ENCODE measurements at regions not wholly inside any gene's neighbourhood (a gene's known extent, or its start where the extent isn't known, plus 50 kb on each side); places are given as distances from the start of the nearest gene placed in this dataset.

GRCh38 chr6:163789199-163789810, 374.8 kb downstream of the QKI start:
- WGBS: 93% methylated on average over 5 of the region's 5 CpGs
- H3K36me3 ChIP-seq (ENCODE audit: insufficient read depth, low read length): no peaks in the 10 kb centered on the region
- no peak overlapping the region for H3K4me3 ChIP-seq (ENCODE audit: low read length)
- no peaks in the 10 kb centered on the region for H3K27me3 ChIP-seq (ENCODE audit: insufficient read depth, low read length)
- H3K4me1 ChIP-seq (ENCODE audit: insufficient read depth, low read length): peaks cover 13% of the 10 kb centered on the region
- no peaks in the 10 kb centered on the region for H3K9me3 ChIP-seq (ENCODE audit: insufficient read depth, low read depth, low read length)
- H3K9ac ChIP-seq (ENCODE audit: low read depth, low read length): no peak overlapping the region
- H3K27ac ChIP-seq (ENCODE audit: low read depth, low read length): no peak overlapping the region

DNA sequence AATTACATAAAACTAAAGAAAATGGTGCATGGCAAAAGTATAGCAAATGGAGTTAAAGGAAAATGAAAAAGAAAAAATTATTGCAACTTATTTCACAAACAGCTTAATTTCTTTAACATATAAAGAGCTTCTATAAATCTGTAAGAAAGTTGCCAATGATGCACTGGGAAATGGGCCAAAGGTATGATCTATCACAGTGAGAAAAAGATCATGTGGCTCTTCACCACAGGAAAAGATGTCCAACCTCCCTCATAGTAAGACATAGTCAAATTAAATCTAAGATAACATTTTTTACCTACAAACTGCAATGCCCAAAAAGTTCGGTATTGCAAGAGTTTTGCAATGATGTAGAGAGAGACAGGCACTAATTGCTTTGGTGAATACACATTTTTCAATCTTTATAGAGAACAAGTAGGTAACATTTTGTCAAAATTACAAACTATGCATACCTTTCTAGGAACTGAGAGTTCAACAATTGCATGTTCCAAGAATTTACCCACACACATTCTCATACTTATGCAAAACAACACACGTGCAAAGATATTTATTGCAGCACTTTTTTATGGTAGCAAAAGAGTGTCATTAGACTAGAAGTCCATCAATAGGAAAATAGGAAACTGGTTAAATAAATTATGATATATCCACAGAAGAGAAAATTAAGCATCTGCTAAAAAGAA, 372.6 kb downstream of the QKI start:
- Histone ChIP-seq H3K27me3 (ENCODE audit: insufficient read depth, low read length) (no peaks in the 10 kb centered on the region), H3K9me3 (ENCODE audit: insufficient read depth, low read depth, low read length) (no peaks in the 10 kb centered on the region), H3K4me1 (ENCODE audit: insufficient read depth, low read length) (no peaks in the 10 kb centered on the region), H3K27ac (ENCODE audit: low read depth, low read length) (no peak overlapping the region), H3K9ac (ENCODE audit: low read depth, low read length) (no peak overlapping the region), H3K4me3 (ENCODE audit: low read length) (no peak overlapping the region), H3K36me3 (ENCODE audit: insufficient read depth, low read length) (no peaks in the 10 kb centered on the region)
- WGBS: no CpG with 5 or more reads among the region's 2 CpGs

GRCh38 chr6:163782436-163783003, 368.0 kb downstream of the QKI start:
- H3K4me3 ChIP-seq (ENCODE audit: low read length): no peak overlapping the region
- no peaks in the 10 kb centered on the region for H3K9me3 ChIP-seq (ENCODE audit: insufficient read depth, low read depth, low read length)
- no peak overlapping the region for H3K27ac ChIP-seq (ENCODE audit: low read depth, low read length)
- peaks cover 5% of the 10 kb centered on the region; the same call in 1 of the 2 replicates for H3K4me1 ChIP-seq (ENCODE audit: insufficient read depth, low read length)
- 76% methylated on average over 7 of the region's 7 CpGs for WGBS
- no peaks in the 10 kb centered on the region for H3K36me3 ChIP-seq (ENCODE audit: insufficient read depth, low read length)
- no peak overlapping the region for H3K9ac ChIP-seq (ENCODE audit: low read depth, low read length)
- H3K27me3 ChIP-seq (ENCODE audit: insufficient read depth, low read length): no peaks in the 10 kb centered on the region

DNA sequence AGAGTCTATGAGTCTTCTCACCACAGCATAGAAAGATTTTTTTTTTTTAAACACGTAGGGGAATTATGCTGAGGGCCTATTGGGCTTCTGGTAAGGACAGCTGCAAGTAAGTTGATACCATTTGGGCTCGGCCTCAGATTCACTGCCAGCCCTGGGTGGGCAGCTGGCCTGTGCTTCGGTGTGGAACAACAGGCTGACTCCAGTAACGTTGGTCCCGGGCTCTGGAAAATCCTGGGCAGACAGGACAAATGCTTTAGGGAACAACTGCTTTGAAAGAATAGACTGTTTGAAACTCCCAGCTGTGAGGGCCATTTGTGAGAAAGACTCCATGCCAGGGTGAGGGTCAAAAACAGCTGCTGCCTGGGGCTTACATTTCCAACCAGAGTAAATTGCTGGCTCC, 366.5 kb downstream of the QKI start:
- no peak overlapping the region for H3K9ac ChIP-seq (ENCODE audit: low read depth, low read length)
- no peaks in the 10 kb centered on the region for H3K9me3 ChIP-seq (ENCODE audit: insufficient read depth, low read depth, low read length)
- 39% methylated on average over 5 of the region's 5 CpGs for WGBS
- no peaks in the 10 kb centered on the region for H3K27me3 ChIP-seq (ENCODE audit: insufficient read depth, low read length)
- H3K4me1 ChIP-seq (ENCODE audit: insufficient read depth, low read length): peaks cover 5% of the 10 kb centered on the region; the same call in 1 of the 2 replicates
- H3K27ac ChIP-seq (ENCODE audit: low read depth, low read length): no peak overlapping the region
- H3K36me3 ChIP-seq (ENCODE audit: insufficient read depth, low read length): no peaks in the 10 kb centered on the region
- H3K4me3 ChIP-seq (ENCODE audit: low read length): no peak overlapping the region

DNA sequence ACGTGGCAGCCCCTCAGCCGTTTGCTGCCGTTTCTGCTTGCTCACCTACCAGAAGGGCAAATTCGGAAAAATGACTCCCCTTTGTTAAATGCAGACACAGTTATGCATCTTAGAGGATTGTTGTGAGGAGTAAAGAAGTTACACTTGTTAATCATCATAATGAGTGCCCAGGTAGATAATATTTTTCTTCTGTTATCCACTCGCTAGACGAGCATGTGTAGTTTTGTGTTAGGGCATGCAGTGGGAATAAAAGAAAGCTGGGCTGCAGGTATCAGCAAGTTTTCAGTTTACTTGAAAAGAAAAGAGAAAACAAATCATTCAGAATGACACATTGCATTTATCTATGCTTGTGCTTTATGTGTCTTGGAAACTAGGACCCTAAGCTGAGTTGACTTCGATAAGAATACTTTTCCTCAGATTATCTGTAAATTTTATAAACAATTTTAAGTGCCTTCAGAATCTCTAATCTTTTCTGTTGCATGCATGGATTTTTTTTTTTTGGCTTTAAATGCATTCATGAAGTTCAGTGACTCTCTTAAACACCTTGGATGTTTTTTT, 365.3 kb downstream of the QKI start:
- Histone ChIP-seq H3K36me3 (ENCODE audit: insufficient read depth, low read length) (no peaks in the 10 kb centered on the region), H3K9ac (ENCODE audit: low read depth, low read length) (no peak overlapping the region), H3K4me3 (ENCODE audit: low read length) (no peak overlapping the region), H3K4me1 (ENCODE audit: insufficient read depth, low read length) (peaks cover 5% of the 10 kb centered on the region; the same call in 1 of the 2 replicates), H3K27me3 (ENCODE audit: insufficient read depth, low read length) (no peaks in the 10 kb centered on the region), H3K9me3 (ENCODE audit: insufficient read depth, low read depth, low read length) (no peaks in the 10 kb centered on the region), H3K27ac (ENCODE audit: low read depth, low read length) (no peak overlapping the region)
- WGBS: 92% methylated on average over 7 of the region's 7 CpGs

GRCh38 chr6:163777716-163778115, 363.2 kb downstream of the QKI start:
- Histone ChIP-seq H3K4me1 (ENCODE audit: insufficient read depth, low read length) (peaks cover 5% of the 10 kb centered on the region; the same call in 1 of the 2 replicates), H3K27ac (ENCODE audit: low read depth, low read length) (no peak overlapping the region), H3K36me3 (ENCODE audit: insufficient read depth, low read length) (no peaks in the 10 kb centered on the region), H3K27me3 (ENCODE audit: insufficient read depth, low read length) (no peaks in the 10 kb centered on the region), H3K9me3 (ENCODE audit: insufficient read depth, low read depth, low read length) (no peaks in the 10 kb centered on the region), H3K9ac (ENCODE audit: low read depth, low read length) (no peak overlapping the region), H3K4me3 (ENCODE audit: low read length) (no peak overlapping the region)
- 94% methylated on average over 1 of the region's 1 CpG for WGBS

- H3K4me3 ChIP-seq (ENCODE audit: low read length): no peak overlapping the region
- peaks cover 5% of the 10 kb centered on the region; the same call in 1 of the 2 replicates for H3K4me1 ChIP-seq (ENCODE audit: insufficient read depth, low read length)
- H3K27me3 ChIP-seq (ENCODE audit: insufficient read depth, low read length): no peaks in the 10 kb centered on the region
- no peak overlapping the region for H3K27ac ChIP-seq (ENCODE audit: low read depth, low read length)
- WGBS: 89% methylated on average over 10 of the region's 10 CpGs
- H3K36me3 ChIP-seq (ENCODE audit: insufficient read depth, low read length): no peaks in the 10 kb centered on the region
- no peak overlapping the region for H3K9ac ChIP-seq (ENCODE audit: low read depth, low read length)
- no peaks in the 10 kb centered on the region for H3K9me3 ChIP-seq (ENCODE audit: insufficient read depth, low read depth, low read length)
Observed at GRCh38 chr6:163776906-163777686, 362.6 kb downstream of the QKI start.

GRCh38 chr6:163776196-163776905, 361.8 kb downstream of the QKI start:
- no peaks in the 10 kb centered on the region for H3K27me3 ChIP-seq (ENCODE audit: insufficient read depth, low read length)
- H3K27ac ChIP-seq (ENCODE audit: low read depth, low read length): no peak overlapping the region
- no peaks in the 10 kb centered on the region for H3K9me3 ChIP-seq (ENCODE audit: insufficient read depth, low read depth, low read length)
- H3K4me3 ChIP-seq (ENCODE audit: low read length): no peak overlapping the region
- H3K4me1 ChIP-seq (ENCODE audit: insufficient read depth, low read length): peaks cover 5% of the 10 kb centered on the region; the same call in 1 of the 2 replicates
- 88% methylated on average over 5 of the region's 5 CpGs for WGBS
- no peak overlapping the region for H3K9ac ChIP-seq (ENCODE audit: low read depth, low read length)
- no peaks in the 10 kb centered on the region for H3K36me3 ChIP-seq (ENCODE audit: insufficient read depth, low read length)

- WGBS: 76% methylated on average over 2 of the region's 3 CpGs
- Histone ChIP-seq H3K27me3 (ENCODE audit: insufficient read depth, low read length) (no peaks in the 10 kb centered on the region), H3K36me3 (ENCODE audit: insufficient read depth, low read length) (no peaks in the 10 kb centered on the region)
Observed at GRCh38 chr6:163775313-163775712, 360.8 kb downstream of the QKI start.

DNA sequence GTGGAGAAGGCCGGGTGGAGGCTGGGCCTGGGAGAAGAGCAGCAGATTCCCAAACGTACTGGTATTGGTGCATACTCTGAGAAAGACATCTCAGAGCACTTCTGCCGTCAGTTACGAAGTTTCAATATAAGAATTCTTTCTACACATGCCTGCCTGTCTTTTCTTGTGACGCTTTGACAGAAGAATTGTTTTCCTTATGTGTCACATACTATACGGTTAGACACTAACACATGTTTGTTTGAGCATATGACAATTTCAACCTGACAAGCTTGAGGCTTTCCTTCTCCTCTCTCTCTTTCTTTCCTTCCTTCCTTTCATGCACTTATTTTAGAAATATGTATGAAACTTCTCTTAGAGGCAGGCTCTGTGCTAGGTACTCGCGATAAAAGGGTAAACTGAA, 360.0 kb downstream of the QKI start:
- H3K27me3 ChIP-seq (ENCODE audit: insufficient read depth, low read length): no peaks in the 10 kb centered on the region
- no peaks in the 10 kb centered on the region for H3K36me3 ChIP-seq (ENCODE audit: insufficient read depth, low read length)
- H3K9ac ChIP-seq (ENCODE audit: low read depth, low read length): no peak overlapping the region
- no peak overlapping the region for H3K27ac ChIP-seq (ENCODE audit: low read depth, low read length)
- no peaks in the 10 kb centered on the region for H3K9me3 ChIP-seq (ENCODE audit: insufficient read depth, low read depth, low read length)
- H3K4me3 ChIP-seq (ENCODE audit: low read length): no peak overlapping the region
- H3K4me1 ChIP-seq (ENCODE audit: insufficient read depth, low read length): no peaks in the 10 kb centered on the region
- WGBS: 96% methylated on average over 8 of the region's 8 CpGs

More at GRCh38 chr6:163775313-163775712, 360.8 kb downstream of the QKI start:
- Histone ChIP-seq H3K4me3 (ENCODE audit: low read length) (no peak overlapping the region), H3K9ac (ENCODE audit: low read depth, low read length) (no peak overlapping the region), H3K4me1 (ENCODE audit: insufficient read depth, low read length) (no peaks in the 10 kb centered on the region), H3K27ac (ENCODE audit: low read depth, low read length) (no peak overlapping the region), H3K9me3 (ENCODE audit: insufficient read depth, low read depth, low read length) (no peaks in the 10 kb centered on the region)

All from HUES64 (cell line).